ENCODE measurements at regions not wholly inside any gene's neighbourhood (a gene's known extent, or its start where the extent isn't known, plus 50 kb on each side); places are given as distances from the start of the nearest gene placed in this dataset.

GRCh38 chr13:48874165-48874564, 101.5 kb upstream of the FNDC3A start (continued):
- TF ChIP-seq ZNF577 (CRISPR knock-in tag; IDR thresholded peaks at IDR 0.05; ENCODE audit: borderline replicate concordance, low read depth), result no peak
- TF ChIP-seq, protein P1, sequence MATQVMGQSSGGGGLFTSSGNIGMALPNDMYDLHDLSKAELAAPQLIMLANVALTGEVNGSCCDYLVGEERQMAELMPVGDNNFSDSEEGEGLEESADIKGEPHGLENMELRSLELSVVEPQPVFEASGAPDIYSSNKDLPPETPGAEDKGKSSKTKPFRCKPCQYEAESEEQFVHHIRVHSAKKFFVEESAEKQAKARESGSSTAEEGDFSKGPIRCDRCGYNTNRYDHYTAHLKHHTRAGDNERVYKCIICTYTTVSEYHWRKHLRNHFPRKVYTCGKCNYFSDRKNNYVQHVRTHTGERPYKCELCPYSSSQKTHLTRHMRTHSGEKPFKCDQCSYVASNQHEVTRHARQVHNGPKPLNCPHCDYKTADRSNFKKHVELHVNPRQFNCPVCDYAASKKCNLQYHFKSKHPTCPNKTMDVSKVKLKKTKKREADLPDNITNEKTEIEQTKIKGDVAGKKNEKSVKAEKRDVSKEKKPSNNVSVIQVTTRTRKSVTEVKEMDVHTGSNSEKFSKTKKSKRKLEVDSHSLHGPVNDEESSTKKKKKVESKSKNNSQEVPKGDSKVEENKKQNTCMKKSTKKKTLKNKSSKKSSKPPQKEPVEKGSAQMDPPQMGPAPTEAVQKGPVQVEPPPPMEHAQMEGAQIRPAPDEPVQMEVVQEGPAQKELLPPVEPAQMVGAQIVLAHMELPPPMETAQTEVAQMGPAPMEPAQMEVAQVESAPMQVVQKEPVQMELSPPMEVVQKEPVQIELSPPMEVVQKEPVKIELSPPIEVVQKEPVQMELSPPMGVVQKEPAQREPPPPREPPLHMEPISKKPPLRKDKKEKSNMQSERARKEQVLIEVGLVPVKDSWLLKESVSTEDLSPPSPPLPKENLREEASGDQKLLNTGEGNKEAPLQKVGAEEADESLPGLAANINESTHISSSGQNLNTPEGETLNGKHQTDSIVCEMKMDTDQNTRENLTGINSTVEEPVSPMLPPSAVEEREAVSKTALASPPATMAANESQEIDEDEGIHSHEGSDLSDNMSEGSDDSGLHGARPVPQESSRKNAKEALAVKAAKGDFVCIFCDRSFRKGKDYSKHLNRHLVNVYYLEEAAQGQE (IDR thresholded peaks at IDR 0.05; ENCODE audit: borderline replicate concordance in 1 of 2, low read depth in 1 of 2, low read length in 2 of 2), result no peak
- no peak for TF ChIP-seq SRF (IDR thresholded peaks at IDR 0.05; ENCODE audit: low read depth, low read length)

DNA sequence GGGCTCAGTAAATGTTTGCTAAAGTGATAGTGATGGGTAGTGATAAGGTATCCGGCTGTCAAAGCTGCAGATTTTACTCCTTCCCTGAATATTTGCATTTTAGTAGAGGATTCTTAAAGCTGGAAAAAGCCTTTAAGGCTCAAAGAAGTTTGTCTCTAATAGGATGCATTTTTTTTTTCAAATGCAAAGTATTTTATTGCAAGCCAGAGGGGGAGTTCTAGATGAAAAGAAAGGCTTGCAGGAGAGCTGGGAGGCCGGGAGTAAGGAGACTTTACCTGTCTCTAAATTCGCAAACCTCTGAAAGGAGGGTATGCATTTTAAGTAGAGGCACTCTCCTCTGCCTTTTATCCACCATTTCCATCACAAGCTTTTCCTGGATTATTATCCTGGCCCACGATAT, 100.7 kb upstream of the FNDC3A start:
- no peak overlapping the region for H3K9ac ChIP-seq (ENCODE audit: insufficient read depth, low read depth, low read length)
- in situ Hi-C loops (cut with HindIII; ENCODE audit: extremely low pct_ligation_motif_present, low pct_unique_long_range_greater_than_20kb), result no loop called here
- WGBS (ENCODE audit: low lambda C conversion rate), result under 1% methylated on average over 4 of the region's 4 CpGs
- no peak for DNase-seq (ENCODE audit: low spot score)
- ATAC-seq, result no peak
- H2AFZ ChIP-seq (ENCODE audit: low read length), result no peak overlapping the region
- peaks cover 3 to 9% of the 10 kb centered on the region in 2 experiments; a peak in 3 of 5 replicates for H3K27me3 ChIP-seq (ENCODE audit: control insufficient read depth in 1 of 2, insufficient read depth in 2 of 2, low read length in 2 of 2)
- no peak overlapping the region for H3K4me2 ChIP-seq (ENCODE audit: low read depth, low read length)
- FAIRE-seq, result no peak
- no peaks in the 10 kb centered on the region for H3K9me3 ChIP-seq (ENCODE audit: low read length)
- no peak overlapping the region for H3K27ac ChIP-seq (ENCODE audit: extremely low read length, insufficient read depth, low read length)
- no peaks in the 10 kb centered on the region for H3K36me3 ChIP-seq (replicated peaks in 1 of 2; ENCODE audit: control insufficient read depth in 1 of 2, insufficient read depth in 2 of 2, low read length in 2 of 2)
- POLR2A ChIA-PET, result no interaction called here
- H3K4me1 ChIP-seq (ENCODE audit: insufficient read depth, low read length), result no peaks in the 10 kb centered on the region
- intact Hi-C loops (cut with micrococcal nuclease; ENCODE audit: unreplicated experiment), result no loop called here
- no peaks in the 10 kb centered on the region for H3K79me2 ChIP-seq (ENCODE audit: insufficient read depth, low read length)
- H3K4me3 ChIP-seq (replicated peaks in 1 of 3; ENCODE audit: insufficient read depth in 1 of 3, low read depth in 2 of 3, low read length in 3 of 3), result no peak overlapping the region
- CTCF ChIA-PET (ENCODE audit: low intra/inter-chr PET ratio, low total read pairs), result no interaction called here
- BruUV-seq (replicated peaks), result no TSS peak
- H4K20me1 ChIP-seq (ENCODE audit: insufficient read depth, low read length), result no peaks in the 10 kb centered on the region
- no peak for TF ChIP-seq EEA1 (CRISPR knock-in tag; IDR thresholded peaks at IDR 0.05; ENCODE audit: borderline replicate concordance)
- no peak for TF ChIP-seq AHR (CRISPR knock-in tag; IDR thresholded peaks at IDR 0.05)
- TF ChIP-seq, protein P2, sequence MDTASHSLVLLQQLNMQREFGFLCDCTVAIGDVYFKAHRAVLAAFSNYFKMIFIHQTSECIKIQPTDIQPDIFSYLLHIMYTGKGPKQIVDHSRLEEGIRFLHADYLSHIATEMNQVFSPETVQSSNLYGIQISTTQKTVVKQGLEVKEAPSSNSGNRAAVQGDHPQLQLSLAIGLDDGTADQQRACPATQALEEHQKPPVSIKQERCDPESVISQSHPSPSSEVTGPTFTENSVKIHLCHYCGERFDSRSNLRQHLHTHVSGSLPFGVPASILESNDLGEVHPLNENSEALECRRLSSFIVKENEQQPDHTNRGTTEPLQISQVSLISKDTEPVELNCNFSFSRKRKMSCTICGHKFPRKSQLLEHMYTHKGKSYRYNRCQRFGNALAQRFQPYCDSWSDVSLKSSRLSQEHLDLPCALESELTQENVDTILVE (CRISPR knock-in tag; IDR thresholded peaks at IDR 0.05), result no peak
- no peak for TF ChIP-seq ZNF567 (CRISPR knock-in tag; IDR thresholded peaks at IDR 0.05; ENCODE audit: borderline replicate concordance)
- no peak for TF ChIP-seq HOXA5 (CRISPR knock-in tag; IDR thresholded peaks at IDR 0.05)
- TF ChIP-seq ZNF788 (CRISPR knock-in tag; IDR thresholded peaks at IDR 0.05; ENCODE audit: borderline replicate concordance), result no peak
- no peak for TF ChIP-seq HDAC2 (CRISPR knock-in tag; IDR thresholded peaks at IDR 0.05)
- TF ChIP-seq, protein P3, sequence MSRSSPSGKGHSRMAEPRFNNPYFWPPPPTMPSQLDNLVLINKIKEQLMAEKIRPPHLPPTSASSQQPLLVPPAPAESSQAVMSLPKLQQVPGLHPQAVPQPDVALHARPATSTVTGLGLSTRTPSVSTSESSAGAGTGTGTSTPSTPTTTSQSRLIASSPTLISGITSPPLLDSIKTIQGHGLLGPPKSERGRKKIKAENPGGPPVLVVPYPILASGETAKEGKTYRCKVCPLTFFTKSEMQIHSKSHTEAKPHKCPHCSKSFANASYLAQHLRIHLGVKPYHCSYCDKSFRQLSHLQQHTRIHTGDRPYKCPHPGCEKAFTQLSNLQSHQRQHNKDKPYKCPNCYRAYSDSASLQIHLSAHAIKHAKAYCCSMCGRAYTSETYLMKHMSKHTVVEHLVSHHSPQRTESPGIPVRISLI (CRISPR knock-in tag; IDR thresholded peaks at IDR 0.05; ENCODE audit: borderline replicate concordance), result no peak
- TF ChIP-seq ZBTB21 (CRISPR knock-in tag; IDR thresholded peaks at IDR 0.05), result no peak
- TF ChIP-seq MEIS2 (CRISPR knock-in tag; IDR thresholded peaks at IDR 0.05), result no peak
- TF ChIP-seq CERS6 (CRISPR knock-in tag; IDR thresholded peaks at IDR 0.05), result no peak
- TF ChIP-seq ZNF430 (CRISPR knock-in tag; IDR thresholded peaks at IDR 0.05), result no peak

Measured in HepG2 (cell line).